ENCODE measurements at regions not wholly inside any gene's neighbourhood (a gene's known extent, or its start where the extent isn't known, plus 50 kb on each side); places are given as distances from the start of the nearest gene placed in this dataset.
A peak's percentile ranks its signal among the peaks of the same experiment; 100 is the strongest.

- no peak for DNase-seq (ENCODE audit: low read depth)
These were observed 366.5 kb upstream of the OR4E1 start for GRCh38 chr14:22039938-22040780.

- DNase-seq (ENCODE audit: low read depth): no peak
These were observed 363.1 kb upstream of the OR4E1 start for GRCh38 chr14:22036541-22037239.

- DNase-seq (ENCODE audit: low read depth): no peak
These were observed 352.9 kb upstream of the OR4E1 start for GRCh38 chr14:22026527-22026926.

- DNase-seq (ENCODE audit: low read depth): no peak
These were observed 352.3 kb upstream of the OR4E1 start for GRCh38 chr14:22025879-22026278.

GRCh38 chr14:22024137-22024536 is 350.5 kb upstream of the OR4E1 start:
- no peak for DNase-seq (ENCODE audit: low read depth)

- no peak for DNase-seq (ENCODE audit: low read depth)
These were observed 345.3 kb upstream of the OR4E1 start for GRCh38 chr14:22018890-22019289.

- no peak for DNase-seq (ENCODE audit: low read depth)
These were observed 338.8 kb upstream of the OR4E1 start for GRCh38 chr14:22012452-22012851.

- no peak for DNase-seq (ENCODE audit: low read depth)
These were observed 337.6 kb upstream of the OR4E1 start for GRCh38 chr14:22011253-22011642.

- DNase-seq (ENCODE audit: low read depth): no peak
These were observed 337.1 kb upstream of the OR4E1 start for GRCh38 chr14:22010545-22011252.

- no peak for DNase-seq (ENCODE audit: low read depth)
These were observed 335.1 kb upstream of the OR4E1 start for GRCh38 chr14:22008766-22009165.

- DNase-seq (ENCODE audit: low read depth): no peak
These were observed 334.3 kb upstream of the OR4E1 start for GRCh38 chr14:22007784-22008412.

- no peak for DNase-seq (ENCODE audit: low read depth)
These were observed 333.7 kb upstream of the OR4E1 start for GRCh38 chr14:22007363-22007762.

- DNase-seq (ENCODE audit: low read depth): no peak
These were observed 329.8 kb upstream of the OR4E1 start for GRCh38 chr14:22003461-22003860.

- DNase-seq (ENCODE audit: low read depth): peak; percentile 30
These were observed 329.3 kb upstream of the OR4E1 start for GRCh38 chr14:22002860-22003284.

- no peak for DNase-seq (ENCODE audit: low read depth)
These were observed 325.8 kb upstream of the OR4E1 start for GRCh38 chr14:21999402-21999801.

- no peak for DNase-seq (ENCODE audit: low read depth)
These were observed 323.7 kb upstream of the OR4E1 start for GRCh38 chr14:21997300-21997699.

- DNase-seq (ENCODE audit: low read depth): no peak
These were observed 321.7 kb upstream of the OR4E1 start for GRCh38 chr14:21995332-21995731.

- no peak for DNase-seq (ENCODE audit: low read depth)
These were observed 320.2 kb upstream of the OR4E1 start for GRCh38 chr14:21993837-21994236.

- DNase-seq (ENCODE audit: low read depth): no peak
These were observed 319.5 kb upstream of the OR4E1 start for GRCh38 chr14:21993070-21993469.

- DNase-seq (ENCODE audit: low read depth): no peak
These were observed 317.5 kb upstream of the OR4E1 start for GRCh38 chr14:21991130-21991529.

GRCh38 chr14:21990116-21990515 is 316.5 kb upstream of the OR4E1 start:
- DNase-seq (ENCODE audit: low read depth): no peak

GRCh38 chr14:21989090-21989489 is 315.5 kb upstream of the OR4E1 start:
- no peak for DNase-seq (ENCODE audit: low read depth)

Data from stimulated activated CD8-positive, alpha-beta memory T cell treated with anti-CD3 and anti-CD28 coated beads, Interleukin-7, amount 100 ng/mL, for 24 hours (primary cell).